HG03159 (cell line): ENCODE measurements at regions not wholly inside any gene's neighbourhood (a gene's known extent, or its start where the extent isn't known, plus 50 kb on each side); places are given as distances from the start of the nearest gene placed in this dataset.
"Not testable (repeated sequence)": the region's sequence is repeated elsewhere in the genome, so short reads cannot be mapped to it uniquely, and the experiment has no call there.

Experiments
- ATAC-seq: cut with Tn5 transposase; IDR thresholded peaks from one replicate; pipeline ENCODE4 v1.9.1; 2021; ENCODE audit warnings: mild to moderate bottlenecking, moderate library complexity; ENCODE audit not compliant: unreplicated experiment

- ATAC-seq: no peak
Observed at GRCh38 chr3:28575746-28576613, 227.4 kb upstream of the AZI2 start.

GRCh38 chr3:28576614-28577200, 228.1 kb upstream of the AZI2 start:
- no peak for ATAC-seq

GRCh38 chr3:28577941-28578500, 229.4 kb upstream of the AZI2 start:
- ATAC-seq: no peak

- no peak for ATAC-seq
Observed at GRCh38 chr3:28586325-28586724, 237.7 kb upstream of the AZI2 start.

GRCh38 chr3:28587723-28588122, 239.1 kb upstream of the AZI2 start:
- no peak for ATAC-seq

GRCh38 chr3:28590216-28590615, 241.6 kb upstream of the AZI2 start:
- no peak for ATAC-seq

- no peak for ATAC-seq
Observed at GRCh38 chr3:28590860-28591259, 242.2 kb upstream of the AZI2 start.

- no peak for ATAC-seq
Observed at GRCh38 chr3:28595372-28595771, 246.7 kb upstream of the AZI2 start.

GRCh38 chr3:28597452-28597851, 248.8 kb upstream of the AZI2 start:
- no peak for ATAC-seq

GRCh38 chr3:28598165-28598564, 249.5 kb upstream of the AZI2 start:
- ATAC-seq: no peak

- ATAC-seq: no peak
Observed at GRCh38 chr3:28601291-28601690, 252.7 kb upstream of the AZI2 start.

- no peak for ATAC-seq
Observed at GRCh38 chr3:28606283-28606682, 257.7 kb upstream of the AZI2 start.

GRCh38 chr3:28612232-28612631, 263.6 kb upstream of the AZI2 start:
- no peak for ATAC-seq

GRCh38 chr3:28613511-28614106, 265.0 kb upstream of the AZI2 start:
- ATAC-seq: no peak

GRCh38 chr3:28615071-28615470, 266.4 kb upstream of the AZI2 start:
- ATAC-seq: no peak

- ATAC-seq: no peak
Observed at GRCh38 chr3:28615971-28616370, 267.3 kb upstream of the AZI2 start.

GRCh38 chr3:28617821-28618220, 269.2 kb upstream of the AZI2 start:
- no peak for ATAC-seq

GRCh38 chr3:28623106-28623505, 274.5 kb upstream of the AZI2 start:
- ATAC-seq: no peak

- ATAC-seq: no peak
Observed at GRCh38 chr3:28624084-28624483, 275.5 kb upstream of the AZI2 start.

GRCh38 chr3:28627843-28628242, 279.2 kb upstream of the AZI2 start:
- not testable (repeated sequence) for ATAC-seq

- ATAC-seq: no peak
Observed at GRCh38 chr3:28634019-28634418, 285.4 kb upstream of the AZI2 start.

- ATAC-seq: no peak
Observed at GRCh38 chr3:28637742-28638141, 289.1 kb upstream of the AZI2 start.
